ENCODE measurements at regions not wholly inside any gene's neighbourhood (a gene's known extent, or its start where the extent isn't known, plus 50 kb on each side); places are given as distances from the start of the nearest gene placed in this dataset.

DNA sequence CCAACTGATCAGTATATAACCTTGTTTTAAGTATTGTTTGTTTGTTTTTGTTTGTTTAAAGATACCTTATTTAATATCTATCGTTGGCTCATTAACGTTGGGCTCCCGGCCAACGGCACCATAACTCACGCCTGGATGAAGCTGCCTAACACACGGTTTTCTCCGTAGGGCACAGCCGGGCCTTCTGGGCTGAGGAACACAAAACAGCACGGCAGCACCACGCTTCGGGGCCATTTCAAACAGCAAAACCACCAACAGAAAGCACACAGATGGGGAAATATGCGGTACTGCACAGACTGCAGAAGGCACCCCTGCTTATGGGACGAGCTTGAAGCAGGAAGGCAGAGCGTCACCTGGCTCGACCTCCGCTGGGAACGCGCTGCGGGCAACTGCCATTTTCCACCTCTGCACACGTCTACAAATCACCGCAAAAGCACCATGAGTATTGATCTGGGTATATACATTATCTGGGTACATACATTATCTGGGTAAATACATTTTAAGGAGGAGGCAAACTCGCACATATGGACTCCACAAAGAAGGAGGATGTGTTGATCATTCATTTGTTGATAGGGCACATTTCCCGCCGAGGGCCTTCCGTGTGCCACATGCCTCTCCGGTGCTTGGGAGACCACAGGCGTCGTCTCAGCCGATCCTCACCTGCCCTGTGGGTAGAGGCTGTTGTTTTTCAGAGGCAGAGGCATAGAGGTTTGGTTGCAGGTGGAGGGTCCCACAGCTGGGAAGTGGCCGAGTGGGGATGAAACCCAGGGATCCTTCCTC lies 123.7 kb upstream of the ATP2B2 start:
- H3K9ac ChIP-seq (ENCODE audit: low read length) = no peak overlapping the region
- no peaks in the 10 kb centered on the region for H3K36me3 ChIP-seq (ENCODE audit: control insufficient read depth, insufficient read depth, low read length)
- H3K4me3 ChIP-seq (ENCODE audit: low read length) = no peak overlapping the region
- H4K8ac ChIP-seq (ENCODE audit: low read depth, low read length) = no peak overlapping the region
- H3K4me2 ChIP-seq (ENCODE audit: low read length) = no peak overlapping the region
- no peak overlapping the region for H2AK5ac ChIP-seq (ENCODE audit: low read length)
- no peak overlapping the region for H3K18ac ChIP-seq (ENCODE audit: low read length)
- H4K5ac ChIP-seq (ENCODE audit: low read length) = no peak overlapping the region
- peaks cover 2% of the 10 kb centered on the region for H3K4me1 ChIP-seq (ENCODE audit: control insufficient read depth, low read depth, low read length)
- no peak overlapping the region for H3K4ac ChIP-seq (ENCODE audit: low read depth, low read length)
- no peaks in the 10 kb centered on the region for H3K27me3 ChIP-seq (ENCODE audit: insufficient read depth, low read length, poor library complexity)
- H3K56ac ChIP-seq (ENCODE audit: low read length) = no peak overlapping the region
- no peaks in the 10 kb centered on the region for H3K79me2 ChIP-seq (ENCODE audit: control insufficient read depth, insufficient read depth, low read length)
- no CpG with 5 or more reads among the region's 30 CpGs for WGBS (ENCODE audit: extremely low coverage, insufficient coverage, low lambda C conversion rate)
- H2BK5ac ChIP-seq (ENCODE audit: low read length) = no peak overlapping the region
- no peaks in the 10 kb centered on the region for H3K79me1 ChIP-seq (ENCODE audit: low read length)
- H2BK15ac ChIP-seq (replicated peaks; ENCODE audit: low read depth) = no peak overlapping the region
- DNase-seq = no peak
- no peak overlapping the region for H2BK120ac ChIP-seq (ENCODE audit: low read depth, low read length)
- H3K27ac ChIP-seq (ENCODE audit: low read depth, low read length) = no peak overlapping the region
- H3K23ac ChIP-seq (ENCODE audit: low read length) = no peak overlapping the region

DNA sequence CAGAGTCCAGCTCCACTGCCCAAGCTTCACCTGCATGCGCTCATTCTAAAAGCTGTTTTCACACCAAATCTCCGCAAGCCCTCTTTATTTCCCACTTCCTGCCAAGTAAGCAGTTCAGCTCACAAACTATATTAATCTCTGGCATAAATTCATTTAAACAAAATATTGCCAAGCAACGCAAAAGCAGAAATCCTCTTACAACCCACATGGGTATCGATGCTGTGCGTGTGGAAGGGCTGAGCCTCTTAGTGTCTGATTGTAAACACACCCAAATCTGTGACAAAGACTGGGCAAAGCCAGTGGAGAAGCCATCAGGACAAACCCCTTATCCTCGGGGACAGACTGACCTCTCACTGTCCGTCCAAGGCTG lies 124.3 kb upstream of the ATP2B2 start:
- Histone ChIP-seq H3K79me1 (ENCODE audit: low read length) (no peaks in the 10 kb centered on the region), H2BK5ac (ENCODE audit: low read length) (no peak overlapping the region), H3K27me3 (ENCODE audit: insufficient read depth, low read length, poor library complexity) (no peaks in the 10 kb centered on the region), H3K56ac (ENCODE audit: low read length) (no peak overlapping the region), H3K4me2 (ENCODE audit: low read length) (no peak overlapping the region), H3K4ac (ENCODE audit: low read depth, low read length) (no peak overlapping the region), H3K23ac (ENCODE audit: low read length) (no peak overlapping the region), H3K4me1 (ENCODE audit: control insufficient read depth, low read depth, low read length) (peaks cover 2% of the 10 kb centered on the region), H3K79me2 (ENCODE audit: control insufficient read depth, insufficient read depth, low read length) (no peaks in the 10 kb centered on the region), H2BK120ac (ENCODE audit: low read depth, low read length) (no peak overlapping the region), H4K8ac (ENCODE audit: low read depth, low read length) (no peak overlapping the region), H3K9ac (ENCODE audit: low read length) (no peak overlapping the region), H3K36me3 (ENCODE audit: control insufficient read depth, insufficient read depth, low read length) (no peaks in the 10 kb centered on the region), H3K27ac (ENCODE audit: low read depth, low read length) (no peak overlapping the region), H2AK5ac (ENCODE audit: low read length) (no peak overlapping the region), H4K5ac (ENCODE audit: low read length) (no peak overlapping the region), H2BK15ac (replicated peaks; ENCODE audit: low read depth) (no peak overlapping the region), H3K4me3 (ENCODE audit: low read length) (no peak overlapping the region), H3K18ac (ENCODE audit: low read length) (no peak overlapping the region)
- no CpG with 5 or more reads among the region's 7 CpGs for WGBS (ENCODE audit: extremely low coverage, insufficient coverage, low lambda C conversion rate)
- no peak for DNase-seq

DNA sequence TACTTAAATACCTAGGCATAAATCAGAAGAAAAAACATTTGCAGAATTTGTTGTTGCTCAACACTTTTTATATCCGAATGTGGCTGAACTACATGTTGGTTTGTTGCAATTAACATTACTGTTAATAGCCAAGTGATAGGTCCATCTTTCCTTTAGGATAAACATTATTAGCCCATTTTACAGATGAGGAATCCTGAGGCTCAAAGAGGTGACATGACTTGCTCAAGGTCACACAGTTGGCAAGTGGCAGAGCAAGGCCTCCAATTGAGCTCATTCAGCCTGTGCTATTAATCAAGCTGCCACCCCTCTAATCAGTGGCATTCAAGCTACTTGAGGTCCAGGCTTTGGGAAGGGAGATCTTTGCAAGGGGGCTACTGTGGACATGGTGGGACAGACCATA lies 125.8 kb upstream of the ATP2B2 start:
- WGBS (ENCODE audit: extremely low coverage, insufficient coverage, low lambda C conversion rate) = no CpG with 5 or more reads among the region's 1 CpG
- Histone ChIP-seq H3K56ac (ENCODE audit: low read length) (no peak overlapping the region), H3K36me3 (ENCODE audit: control insufficient read depth, insufficient read depth, low read length) (no peaks in the 10 kb centered on the region), H3K4me1 (ENCODE audit: control insufficient read depth, low read depth, low read length) (peaks cover 2% of the 10 kb centered on the region), H2AK5ac (ENCODE audit: low read length) (no peak overlapping the region), H3K18ac (ENCODE audit: low read length) (no peak overlapping the region), H4K8ac (ENCODE audit: low read depth, low read length) (no peak overlapping the region), H3K4me2 (ENCODE audit: low read length) (no peak overlapping the region), H3K79me2 (ENCODE audit: control insufficient read depth, insufficient read depth, low read length) (no peaks in the 10 kb centered on the region), H2BK120ac (ENCODE audit: low read depth, low read length) (no peak overlapping the region), H3K23ac (ENCODE audit: low read length) (no peak overlapping the region), H3K27me3 (ENCODE audit: insufficient read depth, low read length, poor library complexity) (no peaks in the 10 kb centered on the region), H3K9ac (ENCODE audit: low read length) (no peak overlapping the region), H2BK5ac (ENCODE audit: low read length) (no peak overlapping the region), H3K4me3 (ENCODE audit: low read length) (no peak overlapping the region), H3K79me1 (ENCODE audit: low read length) (no peaks in the 10 kb centered on the region), H3K4ac (ENCODE audit: low read depth, low read length) (no peak overlapping the region), H2BK15ac (replicated peaks; ENCODE audit: low read depth) (no peak overlapping the region), H4K5ac (ENCODE audit: low read length) (no peak overlapping the region), H3K27ac (ENCODE audit: low read depth, low read length) (no peak overlapping the region)
- DNase-seq = no peak

DNA sequence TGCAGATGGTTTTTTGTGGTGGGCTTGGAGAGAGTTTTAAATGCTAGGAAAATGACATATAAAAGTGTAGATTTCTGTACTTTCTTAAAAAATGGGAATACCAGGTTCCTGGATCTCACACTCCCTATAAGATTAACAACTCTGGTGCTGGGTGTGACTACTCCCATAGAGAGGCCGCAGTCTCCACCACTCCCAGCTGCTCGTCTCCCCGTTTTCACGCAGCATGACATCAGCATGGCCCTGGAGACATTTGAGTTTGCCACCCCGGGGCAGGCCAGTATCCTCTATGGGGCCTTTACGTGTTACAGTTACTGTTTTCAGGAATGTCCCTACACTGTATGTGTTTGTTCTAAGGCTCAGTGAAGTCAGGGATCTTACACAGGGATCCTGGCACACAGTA lies 126.7 kb upstream of the ATP2B2 start:
- no peak overlapping the region for H4K8ac ChIP-seq (ENCODE audit: low read depth, low read length)
- H3K18ac ChIP-seq (ENCODE audit: low read length) = no peak overlapping the region
- H3K79me2 ChIP-seq (ENCODE audit: control insufficient read depth, insufficient read depth, low read length) = no peaks in the 10 kb centered on the region
- H3K23ac ChIP-seq (ENCODE audit: low read length) = no peak overlapping the region
- no peak overlapping the region for H3K56ac ChIP-seq (ENCODE audit: low read length)
- no peak overlapping the region for H3K4me2 ChIP-seq (ENCODE audit: low read length)
- peaks cover 2% of the 10 kb centered on the region for H3K4me1 ChIP-seq (ENCODE audit: control insufficient read depth, low read depth, low read length)
- no peak overlapping the region for H3K4me3 ChIP-seq (ENCODE audit: low read length)
- no peak overlapping the region for H2BK5ac ChIP-seq (ENCODE audit: low read length)
- H3K79me1 ChIP-seq (ENCODE audit: low read length) = no peaks in the 10 kb centered on the region
- no peak for DNase-seq
- H4K5ac ChIP-seq (ENCODE audit: low read length) = no peak overlapping the region
- H3K27ac ChIP-seq (ENCODE audit: low read depth, low read length) = no peak overlapping the region
- no peak overlapping the region for H3K4ac ChIP-seq (ENCODE audit: low read depth, low read length)
- no peak overlapping the region for H2AK5ac ChIP-seq (ENCODE audit: low read length)
- H2BK15ac ChIP-seq (replicated peaks; ENCODE audit: low read depth) = no peak overlapping the region
- H3K27me3 ChIP-seq (ENCODE audit: insufficient read depth, low read length, poor library complexity) = no peaks in the 10 kb centered on the region
- H3K9ac ChIP-seq (ENCODE audit: low read length) = no peak overlapping the region
- H2BK120ac ChIP-seq (ENCODE audit: low read depth, low read length) = no peak overlapping the region
- no peaks in the 10 kb centered on the region for H3K36me3 ChIP-seq (ENCODE audit: control insufficient read depth, insufficient read depth, low read length)
- WGBS (ENCODE audit: extremely low coverage, insufficient coverage, low lambda C conversion rate) = no CpG with 5 or more reads among the region's 6 CpGs

DNA sequence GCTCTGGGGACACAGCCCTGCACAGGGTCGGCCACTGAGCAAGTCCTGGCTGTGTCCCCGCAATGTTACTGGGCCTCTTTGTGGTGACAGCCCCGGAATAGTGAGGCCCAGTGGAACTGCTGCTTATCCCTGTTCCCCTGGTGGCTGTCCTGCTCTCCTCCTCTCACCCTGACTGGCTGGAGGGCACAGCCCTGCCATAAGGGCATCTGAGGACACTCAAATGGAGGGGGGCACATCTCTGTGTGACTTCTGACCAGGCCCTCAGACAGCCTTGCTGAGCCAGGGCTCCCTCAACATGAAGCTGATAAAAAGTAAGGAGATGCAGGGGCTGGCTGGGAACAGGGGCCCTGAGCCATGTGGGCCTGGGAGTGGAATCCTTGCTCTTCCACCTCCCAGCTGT lies 127.4 kb upstream of the ATP2B2 start:
- H2BK15ac ChIP-seq (replicated peaks; ENCODE audit: low read depth) = no peak overlapping the region
- no peaks in the 10 kb centered on the region for H3K36me3 ChIP-seq (ENCODE audit: control insufficient read depth, insufficient read depth, low read length)
- no peaks in the 10 kb centered on the region for H3K79me2 ChIP-seq (ENCODE audit: control insufficient read depth, insufficient read depth, low read length)
- H3K23ac ChIP-seq (ENCODE audit: low read length) = no peak overlapping the region
- H4K5ac ChIP-seq (ENCODE audit: low read length) = no peak overlapping the region
- DNase-seq = no peak
- no peak overlapping the region for H2AK5ac ChIP-seq (ENCODE audit: low read length)
- H3K18ac ChIP-seq (ENCODE audit: low read length) = no peak overlapping the region
- no CpG with 5 or more reads among the region's 3 CpGs for WGBS (ENCODE audit: extremely low coverage, insufficient coverage, low lambda C conversion rate)
- H3K4me1 ChIP-seq (ENCODE audit: control insufficient read depth, low read depth, low read length) = peaks cover 2% of the 10 kb centered on the region
- H2BK5ac ChIP-seq (ENCODE audit: low read length) = no peak overlapping the region
- no peak overlapping the region for H3K4me3 ChIP-seq (ENCODE audit: low read length)
- H3K56ac ChIP-seq (ENCODE audit: low read length) = no peak overlapping the region
- H3K79me1 ChIP-seq (ENCODE audit: low read length) = no peaks in the 10 kb centered on the region
- H3K9ac ChIP-seq (ENCODE audit: low read length) = no peak overlapping the region
- no peak overlapping the region for H3K4me2 ChIP-seq (ENCODE audit: low read length)
- H2BK120ac ChIP-seq (ENCODE audit: low read depth, low read length) = no peak overlapping the region
- H3K27ac ChIP-seq (ENCODE audit: low read depth, low read length) = no peak overlapping the region
- H4K8ac ChIP-seq (ENCODE audit: low read depth, low read length) = no peak overlapping the region
- H3K27me3 ChIP-seq (ENCODE audit: insufficient read depth, low read length, poor library complexity) = no peaks in the 10 kb centered on the region
- H3K4ac ChIP-seq (ENCODE audit: low read depth, low read length) = no peak overlapping the region
